ENCODE measurements at regions not wholly inside any gene's neighbourhood (a gene's known extent, or its start where the extent isn't known, plus 50 kb on each side); places are given as distances from the start of the nearest gene placed in this dataset.
"Not testable (repeated sequence)": the region's sequence is repeated elsewhere in the genome, so short reads cannot be mapped to it uniquely, and the experiment has no call there.

DNA sequence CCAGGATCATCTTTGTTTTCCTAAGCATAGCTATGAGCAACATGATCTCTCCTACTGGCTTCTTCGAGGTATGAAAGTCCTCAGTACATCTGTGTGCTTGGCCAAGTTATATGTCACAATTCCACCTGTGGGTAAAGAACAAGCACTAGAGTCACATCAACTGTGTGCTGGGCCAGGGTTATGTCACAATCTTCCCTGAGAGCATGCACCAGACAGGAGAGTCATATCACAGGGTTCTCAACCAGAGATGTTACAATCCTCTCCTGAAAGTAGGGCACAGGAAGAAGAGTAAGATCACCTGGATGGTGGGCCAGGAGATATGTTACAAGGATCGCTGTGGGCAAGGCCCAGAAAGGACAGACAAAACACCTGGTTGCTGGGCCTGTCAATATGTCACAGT lies 143.7 kb downstream of the ZNF675 start:
- Histone ChIP-seq H3K9ac (ENCODE audit: low read length) (no peak overlapping the region), H3K9me3 (ENCODE audit: insufficient read depth, low read depth, low read length) (peaks cover 18% of the 10 kb centered on the region), H3K14ac (ENCODE audit: low read length) (no peak overlapping the region), H3K79me2 (ENCODE audit: control insufficient read depth, insufficient read depth, low read length, poor library complexity) (no peaks in the 10 kb centered on the region), H3K4me3 (ENCODE audit: low read depth, low read length) (no peak overlapping the region), H2BK5ac (ENCODE audit: low read depth, low read length, poor library complexity) (no peak overlapping the region), H4K91ac (ENCODE audit: low read depth, low read length) (no peak overlapping the region), H3K79me1 (ENCODE audit: low read length) (no peaks in the 10 kb centered on the region), H3K18ac (ENCODE audit: low read length) (no peak overlapping the region), H3K4ac (ENCODE audit: low read depth, low read length) (no peak overlapping the region), H4K8ac (ENCODE audit: low read depth, low read length) (no peak overlapping the region), H3K4me2 (ENCODE audit: low read length) (no peak overlapping the region), H3K23ac (ENCODE audit: low read length) (no peak overlapping the region), H2AK5ac (ENCODE audit: low read length) (no peak overlapping the region), H4K12ac (ENCODE audit: low read depth, low read length) (no peak overlapping the region), H3K36me3 (ENCODE audit: control insufficient read depth in 1 of 2, insufficient read depth in 2 of 2, low read length in 2 of 2) (no peaks in the 10 kb centered on the region), H3K4me1 (ENCODE audit: control insufficient read depth in 1 of 2, insufficient read depth in 2 of 2, low read length in 2 of 2) (no peaks in the 10 kb centered on the region), H3K27me3 (ENCODE audit: insufficient read depth, low read length) (no peaks in the 10 kb centered on the region), H2BK12ac (ENCODE audit: low read length) (no peak overlapping the region), H2AFZ (ENCODE audit: insufficient read depth, low read length, poor library complexity) (no peak overlapping the region), H2BK120ac (ENCODE audit: insufficient read depth, low read length, poor library complexity) (no peak overlapping the region), H3K27ac (ENCODE audit: low read depth, low read length) (no peak overlapping the region)
- peak; percentile 72 to 73 for DNase-seq
- WGBS (ENCODE audit: extremely low coverage, insufficient coverage, insufficient read length) = no CpG with 5 or more reads among the region's 2 CpGs

DNA sequence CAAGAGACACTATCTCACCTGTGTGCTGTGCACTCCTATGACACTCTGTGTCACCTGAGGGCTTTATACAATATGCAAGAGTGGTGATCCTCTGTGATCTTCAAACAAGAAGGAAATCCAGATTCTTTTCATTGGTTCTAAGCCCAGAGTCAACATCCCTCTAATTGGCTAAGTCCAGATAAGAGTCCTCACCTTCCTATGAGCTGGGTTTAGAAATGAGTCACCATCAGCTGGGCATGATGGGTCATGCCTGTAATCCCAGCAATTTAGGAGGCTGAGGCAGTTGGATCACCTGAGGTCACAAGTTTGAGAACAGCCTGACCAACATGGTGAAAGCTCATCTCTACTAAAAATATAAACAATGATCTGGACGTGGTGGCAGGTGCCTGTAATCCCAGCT lies 144.4 kb downstream of the ZNF675 start:
- H3K4ac ChIP-seq (ENCODE audit: low read depth, low read length) = no peak overlapping the region
- H4K91ac ChIP-seq (ENCODE audit: low read depth, low read length) = no peak overlapping the region
- no peak overlapping the region for H3K9ac ChIP-seq (ENCODE audit: low read length)
- no peak overlapping the region for H3K23ac ChIP-seq (ENCODE audit: low read length)
- H3K4me3 ChIP-seq (ENCODE audit: low read depth, low read length) = no peak overlapping the region
- WGBS (ENCODE audit: extremely low coverage, insufficient coverage, insufficient read length) = no CpG with 5 or more reads among the region's 1 CpG
- H3K9me3 ChIP-seq (ENCODE audit: insufficient read depth, low read depth, low read length) = peaks cover 15% of the 10 kb centered on the region
- no peak overlapping the region for H4K12ac ChIP-seq (ENCODE audit: low read depth, low read length)
- H3K27me3 ChIP-seq (ENCODE audit: insufficient read depth, low read length) = no peaks in the 10 kb centered on the region
- no peak overlapping the region for H4K8ac ChIP-seq (ENCODE audit: low read depth, low read length)
- no peaks in the 10 kb centered on the region for H3K79me2 ChIP-seq (ENCODE audit: control insufficient read depth, insufficient read depth, low read length, poor library complexity)
- H3K27ac ChIP-seq (ENCODE audit: low read depth, low read length) = no peak overlapping the region
- no peak overlapping the region for H3K14ac ChIP-seq (ENCODE audit: low read length)
- no peaks in the 10 kb centered on the region for H3K4me1 ChIP-seq (ENCODE audit: control insufficient read depth in 1 of 2, insufficient read depth in 2 of 2, low read length in 2 of 2)
- H2AFZ ChIP-seq (ENCODE audit: insufficient read depth, low read length, poor library complexity) = no peak overlapping the region
- DNase-seq = peak; percentile 69 to 82
- H2BK120ac ChIP-seq (ENCODE audit: insufficient read depth, low read length, poor library complexity) = no peak overlapping the region
- no peak overlapping the region for H2AK5ac ChIP-seq (ENCODE audit: low read length)
- no peak overlapping the region for H3K4me2 ChIP-seq (ENCODE audit: low read length)
- no peak overlapping the region for H3K18ac ChIP-seq (ENCODE audit: low read length)
- H2BK5ac ChIP-seq (ENCODE audit: low read depth, low read length, poor library complexity) = no peak overlapping the region
- no peaks in the 10 kb centered on the region for H3K36me3 ChIP-seq (ENCODE audit: control insufficient read depth in 1 of 2, insufficient read depth in 2 of 2, low read length in 2 of 2)
- no peak overlapping the region for H2BK12ac ChIP-seq (ENCODE audit: low read length)
- H3K79me1 ChIP-seq (ENCODE audit: low read length) = no peaks in the 10 kb centered on the region

- Histone ChIP-seq H3K4me2 (ENCODE audit: low read length) (no peak overlapping the region), H3K4ac (ENCODE audit: low read depth, low read length) (no peak overlapping the region), H4K12ac (ENCODE audit: low read depth, low read length) (no peak overlapping the region), H3K18ac (ENCODE audit: low read length) (no peak overlapping the region), H2BK12ac (ENCODE audit: low read length) (no peak overlapping the region), H3K79me1 (ENCODE audit: low read length) (no peaks in the 10 kb centered on the region), H3K9me3 (ENCODE audit: insufficient read depth, low read depth, low read length) (peaks cover 15% of the 10 kb centered on the region), H3K23ac (ENCODE audit: low read length) (no peak overlapping the region), H3K27ac (ENCODE audit: low read depth, low read length) (no peak overlapping the region), H2BK120ac (ENCODE audit: insufficient read depth, low read length, poor library complexity) (no peak overlapping the region), H3K14ac (ENCODE audit: low read length) (no peak overlapping the region), H3K4me1 (ENCODE audit: control insufficient read depth in 1 of 2, insufficient read depth in 2 of 2, low read length in 2 of 2) (no peaks in the 10 kb centered on the region), H4K8ac (ENCODE audit: low read depth, low read length) (no peak overlapping the region), H2AFZ (ENCODE audit: insufficient read depth, low read length, poor library complexity) (no peak overlapping the region), H3K9ac (ENCODE audit: low read length) (no peak overlapping the region), H2BK5ac (ENCODE audit: low read depth, low read length, poor library complexity) (no peak overlapping the region), H3K4me3 (ENCODE audit: low read depth, low read length) (no peak overlapping the region), H3K36me3 (ENCODE audit: control insufficient read depth in 1 of 2, insufficient read depth in 2 of 2, low read length in 2 of 2) (no peaks in the 10 kb centered on the region), H3K27me3 (ENCODE audit: insufficient read depth, low read length) (no peaks in the 10 kb centered on the region), H3K79me2 (ENCODE audit: control insufficient read depth, insufficient read depth, low read length, poor library complexity) (no peaks in the 10 kb centered on the region), H2AK5ac (ENCODE audit: low read length) (no peak overlapping the region), H4K91ac (ENCODE audit: low read depth, low read length) (no peak overlapping the region)
- peak; percentile 54 to 80 for DNase-seq
- no CpG with 5 or more reads among the region's 1 CpG for WGBS (ENCODE audit: extremely low coverage, insufficient coverage, insufficient read length)
Measured at GRCh38 chr19:23541991-23542390, 145.0 kb downstream of the ZNF675 start.

GRCh38 chr19:23540180-23540579 lies 144.9 kb upstream of the ZNF91 start:
- H3K4ac ChIP-seq (ENCODE audit: low read depth, low read length); H3K79me2 ChIP-seq (ENCODE audit: control insufficient read depth, insufficient read depth, low read length, poor library complexity); H3K9ac ChIP-seq (ENCODE audit: low read length); H4K8ac ChIP-seq (ENCODE audit: low read depth, low read length); H3K36me3 ChIP-seq (ENCODE audit: control insufficient read depth in 1 of 2, insufficient read depth in 2 of 2, low read length in 2 of 2); H3K14ac ChIP-seq (ENCODE audit: low read length); H3K79me1 ChIP-seq (ENCODE audit: low read length); H2AFZ ChIP-seq (ENCODE audit: insufficient read depth, low read length, poor library complexity); H3K18ac ChIP-seq (ENCODE audit: low read length); H3K9me3 ChIP-seq (ENCODE audit: insufficient read depth, low read depth, low read length); H3K4me1 ChIP-seq (ENCODE audit: control insufficient read depth in 1 of 2, insufficient read depth in 2 of 2, low read length in 2 of 2); H3K4me3 ChIP-seq (ENCODE audit: low read depth, low read length); H2AK5ac ChIP-seq (ENCODE audit: low read length); H2BK5ac ChIP-seq (ENCODE audit: low read depth, low read length, poor library complexity); H3K23ac ChIP-seq (ENCODE audit: low read length); H4K12ac ChIP-seq (ENCODE audit: low read depth, low read length); H3K27ac ChIP-seq (ENCODE audit: low read depth, low read length); H4K91ac ChIP-seq (ENCODE audit: low read depth, low read length); H3K27me3 ChIP-seq (ENCODE audit: insufficient read depth, low read length); H3K4me2 ChIP-seq (ENCODE audit: low read length); H2BK120ac ChIP-seq (ENCODE audit: insufficient read depth, low read length, poor library complexity); H2BK12ac ChIP-seq (ENCODE audit: low read length): not testable (repeated sequence)
- peak; percentile 65 to 82 for DNase-seq
- WGBS (ENCODE audit: extremely low coverage, insufficient coverage, insufficient read length) = no CpG with 5 or more reads among the region's 1 CpG

Measured in trophoblast cell (in vitro differentiated cells and primary cell).